GM19397 (cell line): ENCODE measurements at regions not wholly inside any gene's neighbourhood (a gene's known extent, or its start where the extent isn't known, plus 50 kb on each side); places are given as distances from the start of the nearest gene placed in this dataset.
"Not testable (repeated sequence)": the region's sequence is repeated elsewhere in the genome, so short reads cannot be mapped to it uniquely, and the experiment has no call there.

Source experiments
- ATAC-seq: cut with Tn5 transposase; IDR thresholded peaks from one replicate; pipeline ENCODE4 v1.9.1; 2021; ENCODE audit warnings: mild to moderate bottlenecking, moderate library complexity; ENCODE audit not compliant: unreplicated experiment

- ATAC-seq = no peak
Measured at GRCh38 chr4:19123681-19124080, 1102.1 kb upstream of the LCORL start.

DNA sequence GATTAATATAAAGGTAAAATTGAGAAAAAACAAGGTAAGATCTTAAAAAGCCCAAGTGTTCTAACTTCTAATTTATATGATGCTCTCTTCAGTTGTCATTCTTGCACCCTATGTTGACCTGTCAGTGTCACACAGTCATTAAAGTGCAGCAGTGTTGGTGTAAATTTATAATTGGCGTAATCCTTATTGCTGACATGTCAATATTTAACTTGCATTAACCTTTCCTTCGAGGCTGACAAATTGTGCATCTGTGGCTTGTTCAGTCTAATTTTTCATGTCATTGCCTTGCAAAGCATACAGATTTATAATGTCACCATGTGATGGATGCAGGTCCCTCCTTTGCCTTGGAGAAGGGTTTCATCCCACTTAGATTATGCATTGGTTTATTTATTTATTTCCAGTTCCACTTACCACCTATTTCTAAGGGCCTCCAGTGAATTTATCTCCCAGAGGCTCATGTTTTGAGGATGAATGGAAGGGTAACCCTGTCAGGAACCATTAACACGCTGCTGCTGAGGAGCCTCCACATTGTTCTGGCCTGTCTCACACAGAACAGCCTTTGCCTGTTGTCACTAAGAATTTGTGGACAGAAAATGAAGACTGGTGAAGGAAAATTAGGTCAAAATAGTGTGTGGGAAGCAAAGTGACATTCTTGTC, 1098.5 kb upstream of the LCORL start:
- ATAC-seq = no peak

DNA sequence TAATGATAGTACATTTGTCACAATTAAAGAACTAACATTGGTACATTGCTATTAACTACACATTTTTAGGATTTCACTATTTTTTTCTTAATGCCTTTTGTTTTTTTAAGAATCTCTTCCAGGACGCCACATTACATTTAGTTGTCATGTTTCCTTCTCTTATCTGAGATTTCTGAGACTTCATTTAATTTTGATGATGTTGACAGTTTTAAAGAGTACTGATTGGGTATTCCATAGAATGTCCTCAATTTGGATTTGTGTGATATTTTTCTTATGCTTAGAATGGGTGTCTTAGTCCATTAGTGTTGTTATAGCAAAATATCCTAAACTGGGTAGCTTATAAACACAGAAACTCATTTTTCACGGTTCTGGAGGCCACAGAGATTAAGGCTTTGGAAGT, 1095.5 kb upstream of the LCORL start:
- ATAC-seq = no peak

DNA sequence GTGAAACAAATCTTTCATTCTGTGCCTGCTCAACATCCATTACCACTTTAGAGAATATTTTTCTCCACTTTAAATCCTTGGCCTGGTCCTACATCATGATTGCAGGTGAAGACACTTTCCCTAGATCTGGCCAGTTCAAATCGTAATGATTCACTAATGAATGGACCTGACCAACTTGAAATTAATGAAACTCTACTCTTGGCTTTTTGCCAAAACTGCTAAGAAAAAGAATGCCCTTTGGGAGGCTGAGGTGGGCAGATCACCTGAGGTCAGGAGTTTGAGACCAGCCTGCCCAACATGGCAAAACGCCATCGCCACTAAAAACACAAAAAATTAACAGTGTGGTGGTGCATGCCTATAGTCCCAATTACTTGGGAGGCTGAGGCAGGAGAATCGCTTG, 1082.6 kb upstream of the LCORL start:
- no peak for ATAC-seq

GRCh38 chr4:19095491-19096046, 1074.0 kb upstream of the LCORL start:
- no peak for ATAC-seq

DNA sequence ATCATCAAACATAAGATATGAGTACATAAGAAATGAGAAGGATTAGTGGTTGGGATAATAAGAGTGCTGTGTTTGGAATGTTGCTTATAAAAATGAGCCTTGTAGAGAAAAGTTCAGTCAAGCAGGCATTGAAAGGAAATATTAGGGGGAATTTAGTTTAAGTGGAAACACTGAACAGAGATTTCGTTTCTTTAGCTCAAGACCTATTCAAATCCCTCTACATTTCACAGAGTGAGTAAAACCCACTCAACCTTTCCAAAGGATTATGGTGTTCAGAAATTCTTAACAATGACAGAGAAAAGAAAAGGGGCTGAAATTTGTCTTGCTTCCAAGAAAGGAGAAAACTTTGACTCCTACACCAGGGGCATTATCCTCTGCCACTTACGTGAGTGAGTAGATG, 1072.4 kb upstream of the LCORL start:
- ATAC-seq = no peak

- no peak for ATAC-seq
Measured at GRCh38 chr4:19092797-19093196, 1071.2 kb upstream of the LCORL start.

DNA sequence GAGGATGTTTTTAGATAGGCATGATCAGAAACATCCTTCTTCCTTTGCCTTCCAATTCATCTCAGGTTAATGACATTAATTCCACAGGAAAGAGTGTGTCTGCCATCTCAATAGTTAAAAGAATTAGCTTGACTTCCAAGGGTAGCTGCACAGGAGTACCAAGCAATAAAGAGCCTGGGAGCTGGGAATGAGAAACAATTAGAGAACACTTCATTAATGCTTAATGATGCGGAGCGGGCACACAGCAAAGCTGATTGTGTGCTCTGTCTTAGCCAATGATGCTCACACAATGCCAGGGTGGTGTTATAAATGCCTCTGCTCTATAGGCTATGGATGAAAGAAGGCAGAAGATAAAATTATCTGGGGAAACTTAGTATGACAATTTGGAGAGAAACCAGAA, 1052.5 kb upstream of the LCORL start:
- no peak for ATAC-seq

DNA sequence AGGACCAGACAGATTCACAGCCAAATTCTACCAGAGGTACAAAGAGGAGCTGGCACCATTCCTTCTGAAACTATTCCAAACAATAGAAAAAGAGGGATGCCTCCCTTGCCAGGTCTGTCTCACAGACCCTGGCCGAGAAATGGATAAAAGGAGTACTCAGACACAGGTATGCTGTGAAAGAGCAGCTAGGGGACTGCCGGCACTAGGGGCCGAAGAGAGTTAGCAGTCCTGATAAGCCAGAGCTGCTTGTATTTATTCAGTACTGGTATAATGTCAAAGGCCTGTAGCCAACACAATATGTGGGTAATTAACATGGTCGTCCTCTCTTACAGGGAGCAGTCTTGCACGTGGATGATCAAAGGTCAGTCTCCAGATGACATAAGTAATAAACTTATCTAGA, 1042.1 kb upstream of the LCORL start:
- ATAC-seq = no peak

GRCh38 chr4:19054916-19055315, 1033.4 kb upstream of the LCORL start:
- ATAC-seq = no peak

- ATAC-seq = no peak
Measured at GRCh38 chr4:19051831-19052230, 1030.3 kb upstream of the LCORL start.

GRCh38 chr4:19047279-19047880, 1025.8 kb upstream of the LCORL start:
- ATAC-seq = no peak

DNA sequence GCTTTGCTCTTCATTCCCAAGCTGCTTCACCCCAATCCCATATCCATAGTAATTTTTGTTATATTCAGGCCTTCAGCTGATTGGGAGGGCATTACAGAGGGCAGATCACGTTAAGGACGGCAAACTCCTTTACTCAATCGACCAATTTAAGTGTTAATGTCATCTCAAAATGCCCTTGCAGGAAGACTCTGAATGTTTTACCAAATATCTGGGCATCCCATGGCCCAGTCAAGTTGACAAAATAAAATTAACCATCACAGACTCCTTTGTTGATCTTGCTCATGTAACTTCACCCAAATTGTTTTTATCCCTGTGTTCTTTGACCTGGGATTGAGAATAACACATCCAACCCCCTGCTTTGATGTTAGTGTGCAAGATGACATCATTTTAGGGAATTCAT, 1018.3 kb upstream of the LCORL start:
- ATAC-seq = no peak

- ATAC-seq = no peak
Measured at GRCh38 chr4:19038231-19038630, 1016.7 kb upstream of the LCORL start.

DNA sequence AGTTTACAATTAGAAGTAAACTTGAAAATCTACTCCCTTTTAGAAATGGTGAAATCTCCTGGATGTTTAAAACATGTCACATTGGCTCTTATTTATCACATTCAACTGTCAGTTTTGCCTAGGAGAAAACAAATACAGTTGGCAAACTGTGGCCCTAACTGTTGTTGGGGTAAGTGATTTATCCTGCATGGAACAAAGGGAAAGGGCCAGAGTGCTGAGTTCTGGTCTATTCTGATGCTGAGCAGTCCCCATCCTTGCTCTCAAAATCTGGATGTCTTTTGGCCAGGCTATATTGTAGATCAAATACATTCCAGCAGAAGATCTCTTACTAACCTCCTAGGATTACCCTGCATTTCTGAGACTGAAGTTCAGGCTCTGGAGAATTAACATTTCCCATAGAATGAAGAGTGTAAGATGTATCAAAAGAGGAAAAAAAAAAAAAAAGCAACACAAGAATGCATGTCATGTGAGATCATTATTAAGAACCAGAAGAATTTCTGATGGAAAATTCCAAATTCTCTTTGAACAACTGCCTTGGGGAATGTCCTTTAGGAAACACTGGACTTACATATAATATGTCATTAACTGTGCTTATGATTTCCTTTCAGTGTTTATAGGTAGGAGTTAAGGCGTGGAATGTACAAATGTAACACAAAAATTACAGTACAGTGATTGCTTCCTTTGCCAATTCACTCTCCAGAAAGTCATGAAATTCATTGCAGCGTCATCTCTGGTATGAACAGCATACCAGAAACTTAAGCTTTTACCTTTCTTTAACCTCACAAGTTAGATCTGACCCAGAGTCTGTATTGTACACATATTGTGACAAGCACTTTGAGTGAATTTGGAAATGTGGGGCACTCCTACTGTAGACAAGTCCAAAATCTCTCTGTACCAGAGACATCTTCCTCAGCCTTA, 1012.5 kb upstream of the LCORL start:
- ATAC-seq = no peak

GRCh38 chr4:19030536-19030935, 1009.0 kb upstream of the LCORL start:
- no peak for ATAC-seq

GRCh38 chr4:19030048-19030447, 1008.5 kb upstream of the LCORL start:
- no peak for ATAC-seq

GRCh38 chr4:19026281-19026680, 1004.7 kb upstream of the LCORL start:
- ATAC-seq = no peak

GRCh38 chr4:19025031-19025430, 1003.5 kb upstream of the LCORL start:
- no peak for ATAC-seq

GRCh38 chr4:19024047-19024446, 1002.5 kb upstream of the LCORL start:
- no peak for ATAC-seq

GRCh38 chr4:19021617-19022016, 1000.1 kb upstream of the LCORL start:
- ATAC-seq = no peak

- ATAC-seq = not testable (repeated sequence)
Measured at GRCh38 chr4:19016550-19016949, 995.0 kb upstream of the LCORL start.
